Testis (tissue), 2 donors: ENCODE measurements at regions not wholly inside any gene's neighbourhood (a gene's known extent, or its start where the extent isn't known, plus 50 kb on each side); places are given as distances from the start of the nearest gene placed in this dataset.

Experiments used
- POLR2A ChIP-seq: fragments of 450-650 bp; IDR thresholded peaks from one replicate; pipeline ENCODE4 v1.6.1; 2017; ENCODE audit warnings: antibody characterized with exemption, mild to moderate bottlenecking, moderate library complexity
- TF ChIP-seq, protein P1 (sequence below), 3 experiments: fragments of 450-650 bp in 2 of 3; fragments of 200-600 bp in 1 of 3; sonication (generic) in 1 of 3; IDR thresholded peaks; one replicate each; pipeline ENCODE4 v1.5.1; 2016 to 2019; ENCODE audit warnings: antibody characterized with exemption in 3 of 3, mild to moderate bottlenecking in 2 of 3, moderate library complexity in 1 of 3

DNA sequence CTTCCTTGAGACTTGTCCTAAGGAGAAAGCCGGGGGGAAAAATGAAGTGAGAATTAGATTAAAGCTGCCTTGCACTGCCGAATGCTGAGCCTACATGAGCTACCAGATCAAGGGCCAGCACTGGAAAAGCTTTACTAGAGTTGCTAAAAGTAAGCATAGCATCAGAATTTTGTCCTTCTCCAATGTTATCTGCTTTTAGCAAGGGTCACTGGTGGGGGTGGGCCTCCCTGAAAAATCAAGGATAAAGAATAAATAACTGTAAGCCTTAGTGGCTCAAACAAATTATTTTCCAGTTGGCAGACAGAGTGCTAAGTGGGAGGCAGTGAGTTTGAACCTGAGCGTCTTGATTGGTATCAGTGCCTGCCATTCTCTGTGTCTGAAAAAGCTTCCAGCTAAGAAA, 310.5 kb upstream of the PITX2 start:
- TF ChIP-seq, protein P1, sequence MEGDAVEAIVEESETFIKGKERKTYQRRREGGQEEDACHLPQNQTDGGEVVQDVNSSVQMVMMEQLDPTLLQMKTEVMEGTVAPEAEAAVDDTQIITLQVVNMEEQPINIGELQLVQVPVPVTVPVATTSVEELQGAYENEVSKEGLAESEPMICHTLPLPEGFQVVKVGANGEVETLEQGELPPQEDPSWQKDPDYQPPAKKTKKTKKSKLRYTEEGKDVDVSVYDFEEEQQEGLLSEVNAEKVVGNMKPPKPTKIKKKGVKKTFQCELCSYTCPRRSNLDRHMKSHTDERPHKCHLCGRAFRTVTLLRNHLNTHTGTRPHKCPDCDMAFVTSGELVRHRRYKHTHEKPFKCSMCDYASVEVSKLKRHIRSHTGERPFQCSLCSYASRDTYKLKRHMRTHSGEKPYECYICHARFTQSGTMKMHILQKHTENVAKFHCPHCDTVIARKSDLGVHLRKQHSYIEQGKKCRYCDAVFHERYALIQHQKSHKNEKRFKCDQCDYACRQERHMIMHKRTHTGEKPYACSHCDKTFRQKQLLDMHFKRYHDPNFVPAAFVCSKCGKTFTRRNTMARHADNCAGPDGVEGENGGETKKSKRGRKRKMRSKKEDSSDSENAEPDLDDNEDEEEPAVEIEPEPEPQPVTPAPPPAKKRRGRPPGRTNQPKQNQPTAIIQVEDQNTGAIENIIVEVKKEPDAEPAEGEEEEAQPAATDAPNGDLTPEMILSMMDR (IDR thresholded peaks at IDR 0.05), result no peak
- no peak for TF ChIP-seq POLR2A
